ENCODE measurements at regions not wholly inside any gene's neighbourhood (a gene's known extent, or its start where the extent isn't known, plus 50 kb on each side); places are given as distances from the start of the nearest gene placed in this dataset.

DNA sequence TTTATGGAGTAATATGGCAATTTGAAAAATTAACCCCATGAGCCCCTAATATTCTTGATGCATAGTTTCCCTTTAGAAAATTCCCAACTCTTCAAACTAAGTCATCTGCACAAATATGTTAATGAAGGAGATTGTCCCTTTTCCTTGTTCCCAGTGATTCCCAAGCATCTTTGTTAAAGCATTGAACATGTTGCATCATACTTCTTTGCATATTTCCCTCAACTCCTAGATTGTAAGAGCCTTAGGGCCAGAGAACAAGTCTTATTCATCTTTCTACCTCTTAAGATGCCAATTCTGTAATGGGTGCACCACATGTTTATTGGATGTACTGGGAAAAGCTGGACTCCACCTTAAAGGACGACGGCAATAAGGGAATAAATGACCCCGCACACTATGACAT, 223.4 kb downstream of the PLK2 start:
- TF ChIP-seq, protein P1, sequence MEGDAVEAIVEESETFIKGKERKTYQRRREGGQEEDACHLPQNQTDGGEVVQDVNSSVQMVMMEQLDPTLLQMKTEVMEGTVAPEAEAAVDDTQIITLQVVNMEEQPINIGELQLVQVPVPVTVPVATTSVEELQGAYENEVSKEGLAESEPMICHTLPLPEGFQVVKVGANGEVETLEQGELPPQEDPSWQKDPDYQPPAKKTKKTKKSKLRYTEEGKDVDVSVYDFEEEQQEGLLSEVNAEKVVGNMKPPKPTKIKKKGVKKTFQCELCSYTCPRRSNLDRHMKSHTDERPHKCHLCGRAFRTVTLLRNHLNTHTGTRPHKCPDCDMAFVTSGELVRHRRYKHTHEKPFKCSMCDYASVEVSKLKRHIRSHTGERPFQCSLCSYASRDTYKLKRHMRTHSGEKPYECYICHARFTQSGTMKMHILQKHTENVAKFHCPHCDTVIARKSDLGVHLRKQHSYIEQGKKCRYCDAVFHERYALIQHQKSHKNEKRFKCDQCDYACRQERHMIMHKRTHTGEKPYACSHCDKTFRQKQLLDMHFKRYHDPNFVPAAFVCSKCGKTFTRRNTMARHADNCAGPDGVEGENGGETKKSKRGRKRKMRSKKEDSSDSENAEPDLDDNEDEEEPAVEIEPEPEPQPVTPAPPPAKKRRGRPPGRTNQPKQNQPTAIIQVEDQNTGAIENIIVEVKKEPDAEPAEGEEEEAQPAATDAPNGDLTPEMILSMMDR (IDR thresholded peaks at IDR 0.05) = no peak
- TF ChIP-seq EZH2 (IDR thresholded peaks at IDR 0.05; ENCODE audit: borderline replicate concordance, insufficient read depth, low read depth, low read length, poor library complexity, severe bottlenecking) = no peak
